GM12878 (cell line): ENCODE measurements at regions not wholly inside any gene's neighbourhood (a gene's known extent, or its start where the extent isn't known, plus 50 kb on each side); places are given as distances from the start of the nearest gene placed in this dataset.

Experiments
- ATAC-seq: fragments of 200-7000 bp; cut with Tn5 transposase; 3 replicates; pipeline ENCODE4 v1.9.1; 2020; ENCODE audit warnings: mild to moderate bottlenecking, moderate library complexity
- BruUV-seq: library from RNA; stranded (reverse); fragments of 400-500 nt; replicated peaks from 2 replicates; lab custom pipeline; 2021; lab: Mats Ljungman, UMichigan
- CTCF ChIA-PET: fragments of 300-600 bp; sonication (Branson Sonifier 250); formaldehyde crosslinking; extraction: SDS; loops from one replicate; lab custom pipeline; 2021; ENCODE audit warnings: inconsistent platforms; lab: Yijun Ruan, JAX
- POLR2A ChIA-PET: fragments of 350-600 bp; formaldehyde crosslinking; extraction: SDS; loops from one replicate; lab custom pipeline; 2021; ENCODE audit warnings: inconsistent platforms; lab: Charles Lee
- RAD21 ChIA-PET: fragments of 300-600 bp; sonication (Branson Sonifier 250); formaldehyde crosslinking; loops from one replicate; lab custom pipeline; 2023; ENCODE audit warnings: antibody characterized with exemption; ENCODE audit not compliant: unreplicated experiment; lab: Charles Lee
- SMC1A ChIA-PET: fragments of 300-600 bp; sonication (Branson Sonifier 250); formaldehyde crosslinking; loops from one replicate; lab custom pipeline; 2023; ENCODE audit not compliant: unreplicated experiment, uncharacterized antibody; lab: Charles Lee
- DNase-seq: peaks from one replicate; pipeline ENCODE4 v3.0.0-alpha.2; 2011; ENCODE audit warnings: low read depth, low spot score
- FAIRE-seq: peaks from 3 replicates; lab custom pipeline; 2011; peaks lifted over from hg19 to GRCh38; lab: Jason Lieb, UNC
- H2AFZ ChIP-seq: 2 replicates; pipeline ENCODE4 v1.6.0; 2011; ENCODE audit warnings: low read depth, low read length, control low read depth; ENCODE audit not compliant: control insufficient read depth
- H3K27ac ChIP-seq: 2 replicates; pipeline ENCODE4 v1.5.1; 2011; ENCODE audit warnings: control low read depth; ENCODE audit not compliant: control insufficient read depth, insufficient read depth
- H3K27me3 ChIP-seq, 2 experiments: replicated peaks in 1 of 2; 2 replicates each; pipeline versions ENCODE4 v1.6.0 to v1.6.1; 2011; ENCODE audit warnings: low read length in 1 of 2; ENCODE audit not compliant: control insufficient read depth in 2 of 2, insufficient read depth in 2 of 2
- H3K36me3 ChIP-seq, 2 experiments: 2 replicates each; pipeline ENCODE4 v1.5.1; 2011; ENCODE audit warnings: low read length in 1 of 2; ENCODE audit not compliant: control insufficient read depth in 2 of 2, insufficient read depth in 2 of 2
- H3K4me1 ChIP-seq: 2 replicates; pipeline ENCODE4 v1.6.1; 2011; ENCODE audit warnings: mild to moderate bottlenecking, low read length, moderate library complexity, mixed read lengths; ENCODE audit not compliant: control insufficient read depth, insufficient read depth
- H3K4me2 ChIP-seq: 2 replicates; pipeline ENCODE4 v1.6.0; 2011; ENCODE audit warnings: control low read depth; ENCODE audit not compliant: control insufficient read depth, insufficient read depth
- H3K4me3 ChIP-seq: fragments of 200-600 bp; sonication (generic); 2 replicates; pipeline ENCODE4 v1.5.1; 2016
- H3K79me2 ChIP-seq: 2 replicates; pipeline ENCODE4 v1.6.0; 2011; ENCODE audit warnings: low read length; ENCODE audit not compliant: control insufficient read depth, insufficient read depth
- H3K9ac ChIP-seq: 2 replicates; pipeline ENCODE4 v1.8.0; 2011; ENCODE audit warnings: low read length, control low read depth, mixed read lengths; ENCODE audit not compliant: control insufficient read depth, insufficient read depth
- H3K9me3 ChIP-seq: replicated peaks from 3 replicates; pipeline ENCODE4 v1.5.1; 2011; ENCODE audit warnings: mild to moderate bottlenecking, low read length; ENCODE audit not compliant: control insufficient read depth, insufficient read depth
- H4K20me1 ChIP-seq: 2 replicates; pipeline ENCODE4 v1.6.0; 2011; ENCODE audit not compliant: control insufficient read depth, insufficient read depth
- CBFB ChIP-seq: IDR thresholded peaks from 2 replicates; pipeline ENCODE4 v1.6.1; 2016; ENCODE audit warnings: antibody characterized with exemption, low read depth
- CEBPB ChIP-seq, 2 experiments: fragments of 150-350 bp in 1 of 2; IDR thresholded peaks; 2 replicates each; pipeline ENCODE4 v1.6.1; 2012 to 2014; ENCODE audit warnings: low read depth in 2 of 2, low read length in 2 of 2, borderline replicate concordance in 1 of 2, inconsistent platforms in 1 of 2
- DPF2 ChIP-seq: fragments of 450-650 bp; IDR thresholded peaks from 2 replicates; pipeline ENCODE4 v1.6.1; 2017; ENCODE audit warnings: mild to moderate bottlenecking
- KDM1A ChIP-seq: fragments of 200-600 bp; sonication (generic); IDR thresholded peaks from 2 replicates; pipeline ENCODE4 v1.6.1; 2016; ENCODE audit warnings: borderline replicate concordance
- KLF5 ChIP-seq: fragments of 450-650 bp; IDR thresholded peaks from 2 replicates; pipeline ENCODE4 v1.6.1; 2014; ENCODE audit warnings: mild to moderate bottlenecking; ENCODE audit not compliant: partially characterized antibody
- MEF2A ChIP-seq: IDR thresholded peaks from 2 replicates; pipeline ENCODE4 v1.6.1; 2011; ENCODE audit warnings: low read depth, mild to moderate bottlenecking, low read length, moderate library complexity; ENCODE audit not compliant: insufficient read depth
- RELA ChIP-seq: fragments of 450-650 bp; IDR thresholded peaks from 2 replicates; pipeline ENCODE4 v1.8.0; 2014; ENCODE audit warnings: borderline replicate concordance; ENCODE audit not compliant: partially characterized antibody
- SREBF1 ChIP-seq: IDR thresholded peaks from 2 replicates; pipeline ENCODE4 v1.6.1; 2012; ENCODE audit warnings: mild to moderate bottlenecking, low read length
- TAF1 ChIP-seq: IDR thresholded peaks from 2 replicates; pipeline ENCODE4 v1.6.1; 2011; ENCODE audit warnings: mild to moderate bottlenecking, low read depth, low read length, borderline replicate concordance
- WGBS: methylation state at CpG from one replicate; pipeline ENCODE4 v1.1.6; 2016; ENCODE audit warnings: low lambda C conversion rate; ENCODE audit not compliant: insufficient replicate concordance, insufficient coverage; ENCODE audit errors: missing lambda C conversion rate; 5-methylcytosine and 5-hydroxymethylcytosine counted together
- in situ Hi-C: fragments of 300-500 bp; cut with MboI; formaldehyde crosslinking; loops from 9 replicates; pipeline ENCODE4 v1.14.3; 2018; ENCODE audit warnings: mixed read lengths
- intact Hi-C: fragments of 100-400 bp; cut with micrococcal nuclease; formaldehyde crosslinking; loops from one replicate; pipeline ENCODE4 v1.14.2; 2022; ENCODE audit not compliant: unreplicated experiment
- TF ChIP-seq, protein P1 (sequence below): fragments of 450-650 bp; IDR thresholded peaks from 2 replicates; pipeline ENCODE4 v1.6.1; 2016; ENCODE audit warnings: mild to moderate bottlenecking, moderate library complexity, borderline replicate concordance
- TF ChIP-seq, protein P2 (sequence below): IDR thresholded peaks from 2 replicates; pipeline ENCODE4 v1.6.1; 2012; ENCODE audit warnings: low read depth, low read length, improper control_type of control experiment
- TF ChIP-seq, protein P3 (sequence below): IDR thresholded peaks from 2 replicates; pipeline ENCODE4 v1.6.1; 2011; ENCODE audit warnings: mild to moderate bottlenecking, low read depth, low read length, moderate library complexity; ENCODE audit not compliant: insufficient replicate concordance

DNA sequence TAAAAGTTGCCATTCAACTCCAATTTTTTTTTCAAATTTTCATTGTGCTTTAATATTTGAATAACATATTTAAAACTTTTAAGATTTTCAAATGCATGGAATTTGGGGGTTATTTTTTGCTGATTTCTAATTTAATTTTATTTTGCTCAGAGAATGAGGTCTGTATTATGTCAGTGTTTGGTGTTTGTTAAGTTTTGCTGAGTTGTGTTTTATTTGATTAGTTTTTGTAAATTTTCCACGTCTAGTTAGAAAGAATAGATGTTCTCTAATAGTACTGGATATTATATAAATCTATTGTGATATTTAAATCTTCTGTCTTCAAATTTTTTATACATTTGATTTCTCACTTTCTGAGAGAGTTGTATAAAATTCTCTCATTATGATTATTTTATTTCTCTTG lies 145.9 kb downstream of the MACIR start (continued):
- TF ChIP-seq, protein P1, sequence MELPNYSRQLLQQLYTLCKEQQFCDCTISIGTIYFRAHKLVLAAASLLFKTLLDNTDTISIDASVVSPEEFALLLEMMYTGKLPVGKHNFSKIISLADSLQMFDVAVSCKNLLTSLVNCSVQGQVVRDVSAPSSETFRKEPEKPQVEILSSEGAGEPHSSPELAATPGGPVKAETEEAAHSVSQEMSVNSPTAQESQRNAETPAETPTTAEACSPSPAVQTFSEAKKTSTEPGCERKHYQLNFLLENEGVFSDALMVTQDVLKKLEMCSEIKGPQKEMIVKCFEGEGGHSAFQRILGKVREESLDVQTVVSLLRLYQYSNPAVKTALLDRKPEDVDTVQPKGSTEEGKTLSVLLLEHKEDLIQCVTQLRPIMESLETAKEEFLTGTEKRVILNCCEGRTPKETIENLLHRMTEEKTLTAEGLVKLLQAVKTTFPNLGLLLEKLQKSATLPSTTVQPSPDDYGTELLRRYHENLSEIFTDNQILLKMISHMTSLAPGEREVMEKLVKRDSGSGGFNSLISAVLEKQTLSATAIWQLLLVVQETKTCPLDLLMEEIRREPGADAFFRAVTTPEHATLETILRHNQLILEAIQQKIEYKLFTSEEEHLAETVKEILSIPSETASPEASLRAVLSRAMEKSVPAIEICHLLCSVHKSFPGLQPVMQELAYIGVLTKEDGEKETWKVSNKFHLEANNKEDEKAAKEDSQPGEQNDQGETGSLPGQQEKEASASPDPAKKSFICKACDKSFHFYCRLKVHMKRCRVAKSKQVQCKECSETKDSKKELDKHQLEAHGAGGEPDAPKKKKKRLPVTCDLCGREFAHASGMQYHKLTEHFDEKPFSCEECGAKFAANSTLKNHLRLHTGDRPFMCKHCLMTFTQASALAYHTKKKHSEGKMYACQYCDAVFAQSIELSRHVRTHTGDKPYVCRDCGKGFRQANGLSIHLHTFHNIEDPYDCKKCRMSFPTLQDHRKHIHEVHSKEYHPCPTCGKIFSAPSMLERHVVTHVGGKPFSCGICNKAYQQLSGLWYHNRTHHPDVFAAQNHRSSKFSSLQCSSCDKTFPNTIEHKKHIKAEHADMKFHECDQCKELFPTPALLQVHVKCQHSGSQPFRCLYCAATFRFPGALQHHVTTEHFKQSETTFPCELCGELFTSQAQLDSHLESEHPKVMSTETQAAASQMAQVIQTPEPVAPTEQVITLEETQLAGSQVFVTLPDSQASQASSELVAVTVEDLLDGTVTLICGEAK: no peak
- TF ChIP-seq KDM1A (no peak), TAF1 (no peak), SREBF1 (no peak), MEF2A (no peak), RELA (no peak)

DNA sequence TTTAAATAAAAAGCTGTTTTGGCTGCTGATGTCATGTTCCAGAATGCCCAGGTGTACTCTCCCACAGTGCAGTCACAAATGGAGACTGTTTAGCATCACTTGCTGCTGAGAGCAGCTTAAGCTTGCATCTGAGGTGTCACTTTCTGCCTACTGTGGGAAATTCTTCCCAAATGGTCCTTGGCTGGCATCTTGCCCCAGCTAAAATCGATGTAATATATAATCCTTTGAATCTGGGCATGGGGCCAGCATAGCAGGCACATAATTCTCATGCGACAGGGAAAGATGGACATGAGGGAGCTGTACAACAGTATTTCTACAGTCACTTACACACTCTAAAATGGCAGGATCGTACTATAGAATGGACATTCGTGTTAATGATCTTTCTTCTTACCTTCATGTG lies 144.3 kb downstream of the MACIR start:
- Histone ChIP-seq H3K27ac (no peak overlapping the region), H4K20me1 (no peaks in the 10 kb centered on the region), H3K27me3 (peaks cover 0 to under 1% of the 10 kb centered on the region in 2 experiments; a peak in 2 of 4 replicates), H3K36me3 (no peaks in the 10 kb centered on the region), H3K4me2 (no peak overlapping the region), H3K4me3 (no peak overlapping the region), H2AFZ (no peak overlapping the region), H3K79me2 (no peaks in the 10 kb centered on the region), H3K9me3 (no peaks in the 10 kb centered on the region), H3K9ac (no peak overlapping the region), H3K4me1 (no peaks in the 10 kb centered on the region)
- BruUV-seq: no TSS peak
- TF ChIP-seq CBFB (no peak), DPF2 (no peak), CEBPB (IDR thresholded peaks at IDR 0.05; ENCODE audit: borderline replicate concordance in 1 of 2, low read depth in 2 of 2, low read length in 2 of 2) (no peak), KLF5 (no peak)
- TF ChIP-seq, protein P2, sequence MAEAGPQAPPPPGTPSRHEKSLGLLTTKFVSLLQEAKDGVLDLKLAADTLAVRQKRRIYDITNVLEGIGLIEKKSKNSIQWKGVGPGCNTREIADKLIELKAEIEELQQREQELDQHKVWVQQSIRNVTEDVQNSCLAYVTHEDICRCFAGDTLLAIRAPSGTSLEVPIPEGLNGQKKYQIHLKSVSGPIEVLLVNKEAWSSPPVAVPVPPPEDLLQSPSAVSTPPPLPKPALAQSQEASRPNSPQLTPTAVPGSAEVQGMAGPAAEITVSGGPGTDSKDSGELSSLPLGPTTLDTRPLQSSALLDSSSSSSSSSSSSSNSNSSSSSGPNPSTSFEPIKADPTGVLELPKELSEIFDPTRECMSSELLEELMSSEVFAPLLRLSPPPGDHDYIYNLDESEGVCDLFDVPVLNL: no peak
- TF ChIP-seq, protein P3, sequence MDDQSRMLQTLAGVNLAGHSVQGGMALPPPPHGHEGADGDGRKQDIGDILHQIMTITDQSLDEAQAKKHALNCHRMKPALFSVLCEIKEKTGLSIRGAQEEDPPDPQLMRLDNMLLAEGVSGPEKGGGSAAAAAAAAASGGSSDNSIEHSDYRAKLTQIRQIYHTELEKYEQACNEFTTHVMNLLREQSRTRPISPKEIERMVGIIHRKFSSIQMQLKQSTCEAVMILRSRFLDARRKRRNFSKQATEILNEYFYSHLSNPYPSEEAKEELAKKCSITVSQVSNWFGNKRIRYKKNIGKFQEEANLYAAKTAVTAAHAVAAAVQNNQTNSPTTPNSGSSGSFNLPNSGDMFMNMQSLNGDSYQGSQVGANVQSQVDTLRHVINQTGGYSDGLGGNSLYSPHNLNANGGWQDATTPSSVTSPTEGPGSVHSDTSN: no peak
- DNase-seq (no peak), FAIRE-seq (no peak), ATAC-seq (no peak)
- in situ Hi-C loops: no loop called here
- SMC1A ChIA-PET: interaction anchor here (1.5 kb wide), 1 partner anchor 61 kb away, joined by 3 read pairs; no protein-coding TSS in a partner anchor
- CTCF ChIA-PET: no interaction called here
- intact Hi-C loops: no loop called here
- POLR2A ChIA-PET: no interaction called here
- RAD21 ChIA-PET: no interaction called here
- 16% methylated on average over 4 of the region's 4 CpGs for WGBS
